Endothelial cell of umbilical vein (primary cell): ENCODE measurements at regions not wholly inside any gene's neighbourhood (a gene's known extent, or its start where the extent isn't known, plus 50 kb on each side); places are given as distances from the start of the nearest gene placed in this dataset.

Experiments used
- BruUV-seq: library from RNA; stranded (reverse); fragments of 400-500 nt; replicated peaks from 2 replicates; lab custom pipeline; 2021; lab: Mats Ljungman, UMichigan
- CTCF ChIA-PET: fragments of 300-600, 350-600 bp; sonication (Branson Sonifier 250); formaldehyde crosslinking; loops from one replicate; lab custom pipeline; 2021; ENCODE audit warnings: antibody characterized with exemption, inconsistent platforms; lab: Charles Lee
- POLR2A ChIA-PET: fragments of 300-600, 350-600 bp; sonication (Branson Sonifier 250); formaldehyde crosslinking; loops from one replicate; lab custom pipeline; 2021; ENCODE audit warnings: antibody characterized with exemption, inconsistent platforms; lab: Charles Lee
- DNase-seq: peaks from one replicate; pipeline ENCODE4 v3.0.0-alpha.2; 2011; ENCODE audit warnings: low read depth, low spot score
- FAIRE-seq: peaks from 2 replicates; lab custom pipeline; 2011; peaks lifted over from hg19 to GRCh38; lab: Jason Lieb, UNC
- H2AFZ ChIP-seq: 2 replicates; pipeline ENCODE4 v1.6.0; 2012; ENCODE audit warnings: low read depth, low read length, control low read depth, inconsistent platforms
- H3K27ac ChIP-seq: 2 replicates; pipeline ENCODE4 v1.5.1; 2011; ENCODE audit warnings: low read depth, mild to moderate bottlenecking, control low read depth, low read length, moderate library complexity; ENCODE audit not compliant: insufficient read depth
- H3K27me3 ChIP-seq, 2 experiments: 2 replicates each; pipeline versions ENCODE4 v1.6.0 to v1.6.1; 2011; ENCODE audit warnings: low read length in 2 of 2, mixed read lengths in 1 of 2; ENCODE audit not compliant: control insufficient read depth in 2 of 2, insufficient read depth in 2 of 2
- H3K36me3 ChIP-seq, 2 experiments: 2 replicates in 1 of 2; 3 replicates in 1 of 2; pipeline ENCODE4 v1.5.1; 2011; ENCODE audit warnings: low read length in 2 of 2, mild to moderate bottlenecking in 1 of 2, moderate library complexity in 1 of 2; ENCODE audit not compliant: control insufficient read depth in 2 of 2, insufficient read depth in 2 of 2; ENCODE audit errors: extremely low read depth in 1 of 2
- H3K4me1 ChIP-seq: 3 replicates; pipeline ENCODE4 v1.5.1; 2011; ENCODE audit warnings: mild to moderate bottlenecking, low read length; ENCODE audit not compliant: control insufficient read depth, insufficient read depth; ENCODE audit errors: extremely low read depth
- H3K4me2 ChIP-seq: 2 replicates; pipeline ENCODE4 v1.6.1; 2011; ENCODE audit warnings: low read length, control low read depth, mixed read lengths; ENCODE audit not compliant: insufficient read depth
- H3K4me3 ChIP-seq, 3 experiments: fragments of 200-600 bp in 1 of 3; sonication (generic), shearing (Covaris generic) in 1 of 3; replicated peaks in 1 of 3; 2 replicates each; pipeline ENCODE4 v1.5.1; 2011 to 2016; ENCODE audit warnings: control low read depth in 3 of 3, low read length in 3 of 3, mild to moderate bottlenecking in 2 of 3, inconsistent platforms in 1 of 3, low read depth in 1 of 3, moderate library complexity in 1 of 3; ENCODE audit not compliant: insufficient read depth in 1 of 3
- H3K79me2 ChIP-seq: 2 replicates; pipeline ENCODE4 v1.6.0; 2012; ENCODE audit warnings: low read length, inconsistent platforms; ENCODE audit not compliant: control insufficient read depth, insufficient read depth
- H3K9ac ChIP-seq: replicated peaks from 2 replicates; pipeline ENCODE3; 2011; ENCODE audit warnings: low read length, control low read depth; ENCODE audit not compliant: insufficient read depth; ENCODE audit errors: extremely low read depth
- H3K9me1 ChIP-seq: replicated peaks from 3 replicates; pipeline ENCODE4 v1.6.0; 2011; ENCODE audit warnings: mild to moderate bottlenecking, low read length; ENCODE audit not compliant: control insufficient read depth, insufficient read depth; ENCODE audit errors: extremely low read depth
- H3K9me3 ChIP-seq: replicated peaks from 2 replicates; pipeline ENCODE4 v1.5.1; 2012; ENCODE audit warnings: low read length, inconsistent platforms; ENCODE audit not compliant: control insufficient read depth, insufficient read depth
- H4K20me1 ChIP-seq: replicated peaks from 2 replicates; pipeline ENCODE3; 2011; ENCODE audit warnings: mild to moderate bottlenecking, low read length; ENCODE audit not compliant: control insufficient read depth, insufficient read depth; ENCODE audit errors: extremely low read depth
- CTCF ChIP-seq, 2 donors: IDR thresholded peaks; 1 replicate in 1 of 2; 2 replicates in 1 of 2; pipeline ENCODE4 v1.5.1; 2011; ENCODE audit warnings: low read length in 2 of 2, mild to moderate bottlenecking in 2 of 2, moderate library complexity in 2 of 2, control low read depth in 1 of 2, inconsistent platforms in 1 of 2, low read depth in 1 of 2; ENCODE audit not compliant: insufficient read depth in 1 of 2; ENCODE audit errors: extremely low read depth in 1 of 2
- FOS ChIP-seq: IDR thresholded peaks from 2 replicates; pipeline ENCODE4 v1.6.1; 2011; ENCODE audit warnings: mild to moderate bottlenecking, low read length, moderate library complexity, borderline replicate concordance; ENCODE audit not compliant: insufficient read depth
- GATA2 ChIP-seq: IDR thresholded peaks from 2 replicates; pipeline ENCODE4 v1.7.0; 2011; ENCODE audit warnings: low read depth, mild to moderate bottlenecking, moderate library complexity, mixed read lengths, low read length; ENCODE audit not compliant: insufficient read length, insufficient read depth
- JUN ChIP-seq: IDR thresholded peaks from 2 replicates; pipeline ENCODE4 v1.6.1; 2011; ENCODE audit warnings: borderline replicate concordance, low read depth; ENCODE audit not compliant: insufficient read length, insufficient read depth
- MAX ChIP-seq: IDR thresholded peaks from 2 replicates; pipeline ENCODE4 v1.6.1; 2011; ENCODE audit not compliant: insufficient read depth, insufficient read length
- POLR2A ChIP-seq: IDR thresholded peaks from 2 replicates; pipeline ENCODE4 v1.6.1; 2012; ENCODE audit warnings: low read depth, mild to moderate bottlenecking, control low read depth, low read length
- POLR2AphosphoS5 ChIP-seq: IDR thresholded peaks from 2 replicates; pipeline ENCODE4 v1.6.1; 2012; ENCODE audit warnings: low read depth, mild to moderate bottlenecking, control low read depth, low read length, moderate library complexity; ENCODE audit not compliant: insufficient read depth
- dilution Hi-C: fragments of 300-500 bp; cut with MboI; formaldehyde crosslinking; loops from one replicate; pipeline ENCODE4 v1.15.0; 2019; ENCODE audit warnings: low sequenced_read_pairs; ENCODE audit not compliant: extremely low pct_ligation_motif_present
- intact Hi-C: fragments of 100-400 bp; cut with micrococcal nuclease; formaldehyde crosslinking; loops from one replicate; pipeline ENCODE4 v1.10.0; 2022

GRCh38 chr13:73983109-73983508, 151.1 kb downstream of the KLF12 start:
- no peak overlapping the region for H3K9ac ChIP-seq
- no peak for FAIRE-seq
- no TSS peak for BruUV-seq
- H3K9me1 ChIP-seq: no peaks in the 10 kb centered on the region
- H3K79me2 ChIP-seq: peaks cover 11% of the 10 kb centered on the region
- H3K36me3 ChIP-seq: no peaks in the 10 kb centered on the region
- no peak overlapping the region for H3K27ac ChIP-seq
- DNase-seq: no peak
- no peak overlapping the region for H3K4me3 ChIP-seq
- H3K4me1 ChIP-seq: no peaks in the 10 kb centered on the region
- no peak overlapping the region for H3K4me2 ChIP-seq
- no peak overlapping the region for H2AFZ ChIP-seq
- no peaks in the 10 kb centered on the region for H3K27me3 ChIP-seq
- intact Hi-C loops (no loop called here), dilution Hi-C loops (no loop called here)
- no peaks in the 10 kb centered on the region for H3K9me3 ChIP-seq
- H4K20me1 ChIP-seq: no peaks in the 10 kb centered on the region
- no peak for TF ChIP-seq FOS
- no peak for TF ChIP-seq JUN
- TF ChIP-seq POLR2A: no peak
- TF ChIP-seq POLR2AphosphoS5: no peak
- no peak for TF ChIP-seq MAX
- TF ChIP-seq CTCF (IDR thresholded peaks at IDR 0.05; ENCODE audit: extremely low read depth in 1 of 2, insufficient read depth in 1 of 2, low read depth in 1 of 2, low read length in 2 of 2): no peak
- TF ChIP-seq GATA2: no peak
- ChIA-PET CTCF (no interaction called here), POLR2A (no interaction called here)
